ENCODE measurements at regions not wholly inside any gene's neighbourhood (a gene's known extent, or its start where the extent isn't known, plus 50 kb on each side); places are given as distances from the start of the nearest gene placed in this dataset.
"Not testable (repeated sequence)": the region's sequence is repeated elsewhere in the genome, so short reads cannot be mapped to it uniquely, and the experiment has no call there.

GRCh38 chr5:86671536-86671935, 53.8 kb downstream of the COX7C start:
- no peak for DNase-seq (ENCODE audit: low spot score)

DNA sequence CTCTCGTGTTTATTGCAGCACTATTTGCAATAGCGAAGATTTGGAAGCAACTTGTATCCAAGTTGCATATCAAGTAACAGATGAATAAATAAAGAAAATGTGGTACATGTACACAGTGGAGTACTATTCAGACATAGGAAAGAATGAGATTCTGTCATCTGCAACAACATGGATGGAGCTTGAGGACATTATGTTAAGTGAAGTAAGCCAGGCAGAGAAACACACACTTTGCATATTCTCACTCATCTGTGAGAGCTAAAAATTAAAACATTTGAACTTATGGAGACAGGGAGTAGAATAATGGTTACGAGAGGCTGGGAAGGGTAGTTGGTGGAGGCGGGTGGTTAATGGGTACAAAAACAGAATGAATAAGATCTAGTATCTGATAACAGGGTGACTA, 56.3 kb downstream of the COX7C start:
- no peak for DNase-seq (ENCODE audit: low spot score)

DNA sequence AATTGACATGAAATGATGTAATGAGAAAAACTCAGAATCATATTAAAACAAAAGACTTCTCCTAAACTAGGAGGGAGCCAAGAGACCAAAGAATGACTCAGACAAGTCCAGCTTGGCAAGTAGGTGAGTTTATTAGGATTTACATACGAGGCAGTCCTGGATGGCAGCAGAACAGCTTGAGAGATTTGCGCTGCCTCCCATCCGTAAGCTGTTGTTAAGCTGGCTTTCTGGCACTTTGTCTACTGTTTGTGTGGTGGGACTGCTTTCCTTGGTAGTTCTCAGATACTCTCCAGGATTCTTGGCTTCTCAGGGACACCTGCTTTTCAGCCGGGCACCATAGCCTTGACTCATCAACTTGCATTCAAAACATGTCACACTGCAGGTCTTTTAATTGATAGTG, 57.6 kb downstream of the COX7C start:
- DNase-seq (ENCODE audit: low spot score): no peak

DNA sequence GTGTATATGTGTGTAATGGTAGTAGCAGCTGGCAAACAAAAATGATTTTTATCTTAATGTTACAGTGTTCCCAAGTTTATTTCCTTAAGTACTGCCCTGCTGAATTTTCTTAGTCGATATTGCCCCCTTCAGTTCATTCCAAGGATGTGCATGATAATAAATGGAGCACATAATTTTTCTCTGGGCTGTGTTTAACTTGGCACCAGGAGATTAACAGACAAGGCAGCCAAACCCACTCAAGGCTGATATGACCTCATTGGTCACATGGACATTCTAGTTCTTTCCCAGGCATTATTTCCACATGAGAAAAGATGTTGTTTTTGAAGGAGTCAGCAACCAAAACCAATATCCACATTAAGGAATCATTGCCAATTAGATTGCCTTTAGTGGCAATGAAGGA, 61.8 kb downstream of the COX7C start:
- peak; percentile 47 for DNase-seq (ENCODE audit: low spot score)

- DNase-seq (ENCODE audit: low spot score): no peak
These were observed 62.2 kb downstream of the COX7C start for GRCh38 chr5:86679949-86680348.

- no peak for DNase-seq (ENCODE audit: low spot score)
These were observed 66.5 kb downstream of the COX7C start for GRCh38 chr5:86684222-86684621.

GRCh38 chr5:86686046-86686445, 68.3 kb downstream of the COX7C start:
- DNase-seq (ENCODE audit: low spot score): no peak

DNA sequence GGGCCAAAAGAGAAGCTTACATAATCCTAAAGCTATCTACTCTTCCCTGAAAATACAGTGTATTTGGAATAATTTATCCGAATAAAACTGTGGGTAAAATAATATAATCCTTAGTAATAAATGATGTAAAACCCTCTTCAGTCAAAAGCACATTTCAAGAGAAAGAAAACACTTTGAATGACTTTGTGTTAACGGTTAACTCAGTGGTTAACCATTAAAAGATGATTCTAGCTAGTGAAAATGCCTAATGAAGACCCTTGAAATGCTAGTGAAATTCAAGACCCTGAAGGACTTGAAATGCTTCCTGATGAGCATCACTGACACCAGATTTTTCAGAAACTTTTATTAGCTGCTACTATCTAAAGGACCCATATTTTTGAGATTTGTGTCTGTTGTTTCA, 70.7 kb downstream of the COX7C start:
- DNase-seq (ENCODE audit: low spot score): no peak

- DNase-seq (ENCODE audit: low spot score): no peak
These were observed 71.5 kb downstream of the COX7C start for GRCh38 chr5:86689103-86689729.

- no peak for DNase-seq (ENCODE audit: low spot score)
These were observed 91.6 kb downstream of the COX7C start for GRCh38 chr5:86709157-86709881.

- no peak for DNase-seq (ENCODE audit: low spot score)
These were observed 98.4 kb downstream of the COX7C start for GRCh38 chr5:86716121-86716520.

GRCh38 chr5:86731319-86732117, 113.8 kb downstream of the COX7C start:
- not testable (repeated sequence) for DNase-seq (ENCODE audit: low spot score)

DNA sequence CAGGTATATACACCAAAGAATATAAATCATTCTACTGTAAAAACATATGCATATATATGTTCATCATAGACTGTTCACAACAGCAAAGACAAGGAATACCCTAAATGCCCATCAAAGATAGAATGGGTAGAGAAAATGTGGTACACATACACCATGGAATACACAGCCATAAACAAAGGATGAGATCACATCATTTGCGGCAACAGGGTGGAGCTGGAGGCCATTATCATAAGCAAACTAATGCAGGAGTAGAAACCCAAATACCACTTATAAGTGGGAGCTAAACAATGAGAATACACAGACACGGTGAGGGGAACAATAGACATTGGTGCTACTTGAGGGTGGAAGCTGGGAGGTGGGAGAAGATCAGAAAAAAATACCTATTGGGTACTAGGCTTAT, 117.6 kb downstream of the COX7C start:
- DNase-seq (ENCODE audit: low spot score): no peak

DNA sequence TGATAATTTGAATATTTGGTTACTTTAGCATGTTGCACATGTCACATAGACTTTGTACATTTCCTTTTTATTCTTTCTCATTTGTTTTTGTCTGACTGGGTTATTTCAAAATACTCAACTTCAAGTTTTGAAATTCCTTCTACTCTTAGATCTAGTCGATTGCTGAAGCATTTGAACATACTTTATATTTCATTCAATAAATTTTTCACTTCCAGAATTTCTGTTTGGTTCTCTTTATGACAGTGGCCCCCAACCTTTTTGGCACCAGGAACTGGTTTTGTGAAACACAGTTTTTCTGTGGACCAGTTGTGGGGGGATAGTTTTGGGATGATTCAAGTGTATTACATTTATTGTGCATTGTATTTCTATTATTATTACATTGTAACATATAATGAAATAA, 119.8 kb downstream of the COX7C start:
- DNase-seq (ENCODE audit: low spot score): no peak

GRCh38 chr5:86748538-86749105, 130.9 kb downstream of the COX7C start:
- no peak for DNase-seq (ENCODE audit: low spot score)

GRCh38 chr5:86749841-86750240, 132.1 kb downstream of the COX7C start:
- no peak for DNase-seq (ENCODE audit: low spot score)

GRCh38 chr5:86756839-86757238, 139.1 kb downstream of the COX7C start:
- no peak for DNase-seq (ENCODE audit: low spot score)

GRCh38 chr5:86757824-86758223, 140.1 kb downstream of the COX7C start:
- no peak for DNase-seq (ENCODE audit: low spot score)

DNA sequence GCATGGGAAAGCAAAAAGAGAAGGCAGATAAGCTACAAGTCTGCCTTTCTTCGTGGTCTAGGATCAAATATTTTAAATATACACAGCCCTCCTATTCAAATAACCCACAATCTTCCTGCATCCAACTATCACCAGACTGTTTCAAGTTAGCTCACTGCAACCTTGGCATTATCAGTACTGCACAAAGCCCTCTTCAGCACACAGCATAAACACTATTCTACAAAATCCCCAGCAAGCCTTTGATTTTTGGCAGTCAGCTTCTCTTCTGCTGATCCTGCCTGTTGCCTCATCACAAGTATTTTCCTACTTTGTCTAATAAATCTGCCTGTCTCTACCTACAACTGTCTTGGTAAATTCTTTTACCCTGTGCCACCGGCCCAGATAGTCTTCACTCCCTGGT, 142.9 kb downstream of the COX7C start:
- no peak for DNase-seq (ENCODE audit: low spot score)

DNA sequence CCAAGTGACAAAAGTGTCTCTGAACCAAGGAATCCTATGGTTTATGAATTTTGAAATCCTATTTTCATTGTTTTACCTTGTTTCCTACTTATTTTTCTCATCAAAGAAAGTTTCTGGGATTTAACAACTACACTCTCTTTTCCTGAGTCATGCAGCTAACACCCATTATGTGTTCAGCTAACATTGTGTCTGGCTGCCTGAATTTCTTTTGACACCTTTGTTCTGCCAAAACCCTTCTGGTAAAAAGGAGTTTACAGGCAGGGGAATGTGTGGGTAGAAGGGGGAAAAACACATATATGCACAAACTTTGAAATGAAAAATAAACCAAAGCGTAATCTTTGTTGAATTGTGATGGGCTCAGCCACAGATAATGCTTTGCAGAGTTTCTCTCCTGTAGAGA, 146.2 kb downstream of the COX7C start:
- DNase-seq (ENCODE audit: low spot score): no peak

DNA sequence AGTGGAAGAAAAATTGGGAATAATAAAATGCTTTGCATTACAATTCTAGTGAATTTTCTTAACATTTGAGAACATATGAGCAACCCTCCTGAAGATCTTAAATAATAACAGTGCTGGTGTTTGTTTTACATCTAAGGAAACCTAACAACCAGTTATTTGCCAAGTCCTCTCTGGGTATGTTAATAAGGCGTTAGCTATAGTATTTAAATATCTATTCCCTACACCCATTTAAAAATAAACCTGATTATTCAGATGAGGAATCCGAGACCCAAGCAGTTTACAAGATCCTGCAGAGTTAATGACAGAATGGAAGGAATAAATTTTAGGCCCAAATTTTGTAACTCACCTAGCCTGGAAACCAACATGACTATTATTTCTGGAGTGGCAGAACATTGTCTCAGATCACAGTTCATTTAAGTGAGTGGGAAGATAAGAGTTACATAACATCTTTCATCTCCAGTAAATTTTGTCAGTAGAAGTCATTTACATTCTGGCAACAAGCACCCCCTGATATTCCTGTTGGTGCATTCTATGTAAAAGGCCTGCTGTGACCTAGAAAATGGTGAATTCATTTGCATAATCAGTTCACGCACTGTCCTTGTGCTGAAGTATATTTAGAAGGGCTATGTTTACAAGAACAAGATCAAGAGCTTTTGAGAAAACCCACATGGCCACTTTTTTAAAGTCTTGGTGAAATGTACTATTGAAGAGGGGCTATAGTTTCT, 148.2 kb downstream of the COX7C start:
- DNase-seq (ENCODE audit: low spot score): no peak

- no peak for DNase-seq (ENCODE audit: low spot score)
These were observed 151.0 kb downstream of the COX7C start for GRCh38 chr5:86768699-86769202.
